ENCODE measurements at regions not wholly inside any gene's neighbourhood (a gene's known extent, or its start where the extent isn't known, plus 50 kb on each side); places are given as distances from the start of the nearest gene placed in this dataset.
A peak's percentile ranks its signal among the peaks of the same experiment; 100 is the strongest.

GRCh38 chr12:67161322-67161918 is 107.7 kb upstream of the CAND1 start:
- DNase-seq, result peak; percentile 29 to 34

- DNase-seq, result no peak
Measured at GRCh38 chr12:67173258-67173657, 95.9 kb upstream of the CAND1 start.

- no peak for DNase-seq
Measured at GRCh38 chr12:67182551-67182950, 86.6 kb upstream of the CAND1 start.

- no peak for DNase-seq
Measured at GRCh38 chr12:67193704-67194103, 75.5 kb upstream of the CAND1 start.

GRCh38 chr12:67200386-67200785 is 68.8 kb upstream of the CAND1 start:
- no peak for DNase-seq

- no peak for DNase-seq
Measured at GRCh38 chr12:67202011-67202677, 67.0 kb upstream of the CAND1 start.

GRCh38 chr12:67202678-67203012 is 66.5 kb upstream of the CAND1 start:
- DNase-seq, result no peak

- no peak for DNase-seq
Measured at GRCh38 chr12:67208281-67209067, 60.7 kb upstream of the CAND1 start.

- no peak for DNase-seq
Measured at GRCh38 chr12:67211029-67211428, 58.1 kb upstream of the CAND1 start.

- no peak for DNase-seq
Measured at GRCh38 chr12:67211494-67211893, 57.7 kb upstream of the CAND1 start.

GRCh38 chr12:67217647-67218046 is 51.5 kb upstream of the CAND1 start:
- DNase-seq, result no peak
